ENCODE measurements at regions not wholly inside any gene's neighbourhood (a gene's known extent, or its start where the extent isn't known, plus 50 kb on each side); places are given as distances from the start of the nearest gene placed in this dataset.

DNA sequence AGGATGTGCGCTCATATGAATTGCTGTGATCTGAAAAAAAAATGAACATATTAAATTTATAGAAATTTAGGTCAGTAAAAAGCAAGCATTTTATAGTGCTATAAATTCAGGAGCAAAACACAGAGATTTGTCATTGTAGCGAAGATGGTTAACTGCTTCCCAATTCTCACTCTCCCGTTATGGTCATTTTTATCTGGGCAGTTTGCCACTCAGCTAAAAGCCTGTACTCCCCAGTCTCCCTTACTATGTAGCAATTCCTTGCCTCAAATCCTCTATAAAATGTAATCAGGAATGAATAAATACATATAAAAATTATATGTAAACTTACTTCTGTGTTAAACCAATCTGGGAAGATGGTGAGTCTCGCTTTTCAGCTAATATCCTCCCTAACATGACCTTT, 471.5 kb downstream of the HINT1 start:
- no peak for DNase-seq (ENCODE audit: low spot score in 2 of 2)
- WGBS, 2 donors, result 77 to 82% methylated on average over 4 of the region's 4 CpGs
- TF ChIP-seq EP300 (IDR thresholded peaks at IDR 0.05) (no peak), POLR2A (IDR thresholded peaks at IDR 0.05) (no peak)
- TF ChIP-seq, protein P1, sequence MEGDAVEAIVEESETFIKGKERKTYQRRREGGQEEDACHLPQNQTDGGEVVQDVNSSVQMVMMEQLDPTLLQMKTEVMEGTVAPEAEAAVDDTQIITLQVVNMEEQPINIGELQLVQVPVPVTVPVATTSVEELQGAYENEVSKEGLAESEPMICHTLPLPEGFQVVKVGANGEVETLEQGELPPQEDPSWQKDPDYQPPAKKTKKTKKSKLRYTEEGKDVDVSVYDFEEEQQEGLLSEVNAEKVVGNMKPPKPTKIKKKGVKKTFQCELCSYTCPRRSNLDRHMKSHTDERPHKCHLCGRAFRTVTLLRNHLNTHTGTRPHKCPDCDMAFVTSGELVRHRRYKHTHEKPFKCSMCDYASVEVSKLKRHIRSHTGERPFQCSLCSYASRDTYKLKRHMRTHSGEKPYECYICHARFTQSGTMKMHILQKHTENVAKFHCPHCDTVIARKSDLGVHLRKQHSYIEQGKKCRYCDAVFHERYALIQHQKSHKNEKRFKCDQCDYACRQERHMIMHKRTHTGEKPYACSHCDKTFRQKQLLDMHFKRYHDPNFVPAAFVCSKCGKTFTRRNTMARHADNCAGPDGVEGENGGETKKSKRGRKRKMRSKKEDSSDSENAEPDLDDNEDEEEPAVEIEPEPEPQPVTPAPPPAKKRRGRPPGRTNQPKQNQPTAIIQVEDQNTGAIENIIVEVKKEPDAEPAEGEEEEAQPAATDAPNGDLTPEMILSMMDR (IDR thresholded peaks at IDR 0.05), result no peak
- Histone ChIP-seq H3K9me3 (no peaks in the 10 kb centered on the region), H3K27ac (no peak overlapping the region), H3K4me1 (no peaks in the 10 kb centered on the region), H3K36me3 (no peaks in the 10 kb centered on the region), H3K27me3 (no peaks in the 10 kb centered on the region), H3K4me3 (no peak overlapping the region)

DNA sequence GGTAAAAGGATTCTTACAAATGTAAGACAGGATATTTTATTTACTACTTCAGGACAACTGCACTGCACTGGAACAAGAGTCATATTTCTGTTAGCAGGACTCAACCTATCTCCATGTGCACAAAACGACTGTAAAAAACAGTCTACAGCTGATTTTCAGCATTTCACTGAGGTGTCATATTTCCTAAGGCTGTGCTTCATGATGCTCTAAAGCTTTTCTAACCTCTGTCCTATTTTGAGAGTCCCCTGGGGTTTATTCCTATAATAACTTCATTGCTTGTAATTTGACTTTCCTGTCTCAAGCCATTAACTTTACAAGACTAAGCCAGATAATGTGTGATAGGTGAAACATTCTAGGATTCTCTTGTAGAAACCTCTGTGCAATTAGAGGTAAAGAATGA, 472.3 kb downstream of the HINT1 start:
- Histone ChIP-seq H3K4me3 (no peak overlapping the region), H3K9me3 (no peaks in the 10 kb centered on the region), H3K27ac (no peak overlapping the region), H3K4me1 (no peaks in the 10 kb centered on the region), H3K27me3 (no peaks in the 10 kb centered on the region), H3K36me3 (no peaks in the 10 kb centered on the region)
- no peak for DNase-seq (ENCODE audit: low spot score in 2 of 2)
- WGBS, 2 donors, result 28 to 31% methylated on average over 1 of the region's 1 CpG
- TF ChIP-seq, protein P1 (IDR thresholded peaks at IDR 0.05), result no peak

DNA sequence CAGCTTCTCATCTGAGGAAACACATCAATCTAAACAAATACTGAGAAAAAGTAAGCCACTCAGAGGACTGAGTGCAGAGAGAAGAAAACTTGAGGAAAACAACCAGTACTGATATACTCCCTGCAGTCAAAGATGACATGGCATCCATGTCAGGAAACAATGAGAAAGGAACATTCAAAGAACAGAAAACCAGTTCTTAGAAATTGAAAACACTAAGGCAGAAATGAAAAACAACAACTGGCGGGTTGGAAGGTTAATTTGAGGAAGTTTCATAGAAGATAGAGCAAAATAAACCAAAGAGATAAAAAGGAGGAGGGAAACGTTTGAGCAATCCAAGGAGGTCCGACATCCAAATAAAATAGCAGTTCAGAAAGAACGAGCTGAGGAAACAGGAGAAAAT, 475.2 kb downstream of the HINT1 start:
- Histone ChIP-seq H3K27me3 (no peaks in the 10 kb centered on the region), H3K36me3 (no peaks in the 10 kb centered on the region), H3K9me3 (no peaks in the 10 kb centered on the region), H3K27ac (no peak overlapping the region), H3K4me3 (no peak overlapping the region), H3K4me1 (no peaks in the 10 kb centered on the region)
- 54 to 69% methylated on average over 4 of the region's 4 CpGs for WGBS, 2 donors
- TF ChIP-seq POLR2A (IDR thresholded peaks at IDR 0.05) (no peak), EP300 (IDR thresholded peaks at IDR 0.05) (no peak)
- TF ChIP-seq, protein P1 (IDR thresholded peaks at IDR 0.05), result no peak
- no peak for DNase-seq (ENCODE audit: low spot score in 2 of 2)

DNA sequence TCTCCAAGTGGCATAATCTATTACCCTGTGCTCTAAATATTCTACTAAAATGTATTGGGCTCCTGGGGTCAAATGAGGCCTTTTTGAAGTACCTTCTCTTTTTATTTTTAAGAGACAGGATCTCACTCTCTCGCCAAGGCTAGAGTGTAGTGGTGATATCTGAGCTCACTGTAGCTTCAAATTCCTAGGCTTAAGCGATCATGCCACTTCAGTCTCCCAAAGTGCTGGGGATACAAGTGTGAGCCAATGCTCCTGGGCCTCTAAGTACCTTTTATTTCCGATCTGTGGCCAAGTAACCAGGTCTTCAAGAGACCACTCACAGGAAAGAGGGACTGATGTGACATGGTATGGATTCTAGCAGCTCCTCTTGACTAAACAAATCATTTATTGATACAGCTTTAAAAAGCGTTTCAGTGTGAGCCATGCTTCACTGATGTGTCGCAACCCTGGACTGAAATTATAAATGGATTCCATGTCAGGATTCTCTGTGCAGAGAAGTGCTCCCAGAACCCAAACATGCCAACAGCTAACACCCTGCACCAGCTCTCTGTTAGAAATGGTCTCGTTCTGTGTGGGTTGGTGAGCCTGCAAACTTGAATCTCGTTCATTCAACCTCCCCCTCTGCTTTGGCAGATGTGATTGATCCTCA, 477.8 kb downstream of the HINT1 start:
- H3K27ac ChIP-seq, result no peak overlapping the region
- TF ChIP-seq POLR2A (IDR thresholded peaks at IDR 0.05) (no peak), EP300 (IDR thresholded peaks at IDR 0.05) (no peak)
- TF ChIP-seq, protein P1 (IDR thresholded peaks at IDR 0.05), result no peak
- H3K27me3 ChIP-seq, result no peaks in the 10 kb centered on the region
- no peaks in the 10 kb centered on the region for H3K9me3 ChIP-seq
- no peaks in the 10 kb centered on the region for H3K36me3 ChIP-seq
- H3K4me3 ChIP-seq, result no peak overlapping the region
- no peak for DNase-seq (ENCODE audit: low spot score in 2 of 2)
- 77 to 93% methylated on average over 7 of the region's 7 CpGs for WGBS, 2 donors
- H3K4me1 ChIP-seq, result no peaks in the 10 kb centered on the region

DNA sequence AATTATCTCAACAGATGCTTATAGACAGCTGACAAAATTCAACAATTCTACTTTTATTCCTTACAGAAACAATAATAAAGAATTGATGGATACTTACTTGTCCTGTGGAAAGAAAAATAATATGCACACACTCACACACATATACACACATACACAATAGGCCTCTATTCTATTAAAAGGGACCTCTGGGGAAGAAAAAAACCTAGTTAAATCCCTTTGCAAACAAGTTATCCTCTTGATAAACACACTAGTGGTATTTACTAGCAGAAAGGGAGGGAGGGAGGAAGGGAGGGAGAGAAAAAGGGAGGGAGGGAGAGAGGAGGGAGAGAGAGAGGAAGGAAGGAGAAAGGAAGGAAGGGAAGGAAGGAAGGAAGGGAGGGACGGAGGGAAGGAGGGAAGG, 486.4 kb downstream of the HINT1 start:
- no peaks in the 10 kb centered on the region for H3K4me1 ChIP-seq
- H3K9me3 ChIP-seq, result no peaks in the 10 kb centered on the region
- DNase-seq (ENCODE audit: low spot score in 2 of 2), result no peak
- H3K36me3 ChIP-seq, result no peaks in the 10 kb centered on the region
- 61% methylated on average over 1 of the region's 1 CpG for WGBS, 2 donors
- no peak overlapping the region for H3K4me3 ChIP-seq
- no peak overlapping the region for H3K27ac ChIP-seq
- no peaks in the 10 kb centered on the region for H3K27me3 ChIP-seq
- TF ChIP-seq, protein P1 (IDR thresholded peaks at IDR 0.05), result no peak
- TF ChIP-seq POLR2A (IDR thresholded peaks at IDR 0.05) (no peak), EP300 (IDR thresholded peaks at IDR 0.05) (no peak)
